H9 (cell line): ENCODE measurements at regions not wholly inside any gene's neighbourhood (a gene's known extent, or its start where the extent isn't known, plus 50 kb on each side); places are given as distances from the start of the nearest gene placed in this dataset.

Experiments used
- DNase-seq: peaks from one replicate; pipeline ENCODE4 v3.0.0-alpha.2; 2017
- H2AFZ ChIP-seq: one replicate; pipeline ENCODE4 v1.6.1; 2013; ENCODE audit warnings: mild to moderate bottlenecking, low read length, control low read depth, moderate library complexity
- H2AK5ac ChIP-seq: 2 replicates; pipeline ENCODE4 v1.6.1; 2013; ENCODE audit warnings: low read length, control low read depth, mixed read lengths; ENCODE audit not compliant: insufficient read length
- H2BK120ac ChIP-seq: one replicate; pipeline ENCODE4 v1.6.1; 2013; ENCODE audit warnings: low read depth, mild to moderate bottlenecking, low read length, control low read depth, inconsistent platforms; ENCODE audit not compliant: poor library complexity, severe bottlenecking
- H2BK12ac ChIP-seq: 2 replicates; pipeline ENCODE4 v1.6.1; 2013; ENCODE audit warnings: low read length, control low read depth, mixed read lengths, low read depth; ENCODE audit not compliant: insufficient read length
- H2BK15ac ChIP-seq: 2 replicates; pipeline ENCODE4 v1.6.1; 2013; ENCODE audit warnings: low read depth, low read length, control low read depth
- H2BK20ac ChIP-seq: one replicate; pipeline ENCODE4 v1.6.1; 2013; ENCODE audit warnings: low read depth, mild to moderate bottlenecking, low read length, control low read depth, inconsistent platforms; ENCODE audit not compliant: poor library complexity, severe bottlenecking
- H2BK5ac ChIP-seq: 2 replicates; pipeline ENCODE4 v1.6.1; 2013; ENCODE audit warnings: low read length, control low read depth, mixed read lengths; ENCODE audit not compliant: insufficient read length
- H3K14ac ChIP-seq: 2 replicates; pipeline ENCODE4 v1.6.1; 2013; ENCODE audit warnings: low read length, control low read depth; ENCODE audit not compliant: insufficient read depth
- H3K18ac ChIP-seq: 2 replicates; pipeline ENCODE4 v1.6.1; 2013; ENCODE audit warnings: low read depth, mild to moderate bottlenecking, mixed read lengths, low read length, control low read depth; ENCODE audit not compliant: insufficient read length
- H3K23ac ChIP-seq: 2 replicates; pipeline ENCODE4 v1.6.1; 2013; ENCODE audit warnings: low read length, control low read depth, mixed read lengths, low read depth; ENCODE audit not compliant: insufficient read length
- H3K23me2 ChIP-seq: 2 replicates; pipeline ENCODE4 v1.6.1; 2013; ENCODE audit warnings: low read depth, mild to moderate bottlenecking, mixed read lengths, low read length, control low read depth; ENCODE audit not compliant: insufficient read length, poor library complexity, severe bottlenecking
- H3K27ac ChIP-seq: 2 replicates; pipeline ENCODE4 v1.5.1; 2013; ENCODE audit warnings: low read length, control low read depth, mixed read lengths, low read depth; ENCODE audit not compliant: insufficient read length
- H3K27me3 ChIP-seq: 2 replicates; pipeline ENCODE4 v1.6.1; 2013; ENCODE audit warnings: low read length, control low read depth, inconsistent platforms; ENCODE audit not compliant: insufficient read depth
- H3K4ac ChIP-seq: 2 replicates; pipeline ENCODE4 v1.6.1; 2013; ENCODE audit warnings: low read depth, mild to moderate bottlenecking, control low read depth, inconsistent platforms, low read length, moderate library complexity
- H3K4me1 ChIP-seq: 2 replicates; pipeline ENCODE4 v1.6.1; 2013; ENCODE audit warnings: low read length, control low read depth, inconsistent platforms; ENCODE audit not compliant: insufficient read depth
- H3K4me2 ChIP-seq: 2 replicates; pipeline ENCODE4 v1.6.1; 2013; ENCODE audit warnings: low read length, control low read depth, mixed read lengths; ENCODE audit not compliant: insufficient read length, insufficient read depth
- H3K56ac ChIP-seq: 2 replicates; pipeline ENCODE4 v1.6.1; 2013; ENCODE audit warnings: low read depth, mild to moderate bottlenecking, mixed read lengths, low read length, control low read depth; ENCODE audit not compliant: insufficient read length
- H3K79me1 ChIP-seq: 2 replicates; pipeline ENCODE4 v1.6.1; 2013; ENCODE audit warnings: low read depth, mild to moderate bottlenecking, moderate library complexity, low read length, control low read depth, inconsistent platforms; ENCODE audit not compliant: insufficient read depth, poor library complexity, severe bottlenecking
- H3K79me2 ChIP-seq: 2 replicates; pipeline ENCODE4 v1.6.1; 2013; ENCODE audit warnings: low read length, control low read depth, inconsistent platforms; ENCODE audit not compliant: insufficient read depth
- H3K9ac ChIP-seq: 2 replicates; pipeline ENCODE4 v1.6.1; 2013; ENCODE audit warnings: low read length, control low read depth, mixed read lengths; ENCODE audit not compliant: insufficient read length; ENCODE audit errors: extremely low read depth
- H3K9me3 ChIP-seq: one replicate; pipeline ENCODE4 v1.6.1; 2013; ENCODE audit warnings: low read depth, low read length, inconsistent platforms; ENCODE audit not compliant: control insufficient read depth
- H3T11ph ChIP-seq: one replicate; pipeline ENCODE4 v1.6.1; 2013; ENCODE audit warnings: mild to moderate bottlenecking, low read length, control low read depth, inconsistent platforms
- H4K20me1 ChIP-seq: one replicate; pipeline ENCODE4 v1.6.1; 2013; ENCODE audit not compliant: control insufficient read depth, insufficient read length, insufficient read depth
- H4K5ac ChIP-seq: 2 replicates; pipeline ENCODE4 v1.6.1; 2013; ENCODE audit warnings: low read depth, mild to moderate bottlenecking, mixed read lengths, low read length, control low read depth; ENCODE audit not compliant: insufficient read length
- H4K8ac ChIP-seq: replicated peaks from 2 replicates; pipeline ENCODE4 v1.6.1; 2013; ENCODE audit warnings: low read length, control low read depth, mixed read lengths, low read depth; ENCODE audit not compliant: insufficient read length
- H4K91ac ChIP-seq: 2 replicates; pipeline ENCODE4 v1.6.1; 2013; ENCODE audit warnings: low read depth, mild to moderate bottlenecking, moderate library complexity, mixed read lengths, low read length, control low read depth; ENCODE audit not compliant: insufficient read length
- H3K27ac Mint-ChIP-seq, 3 experiments: 2 replicates in 2 of 3; 3 replicates in 1 of 3; pipeline ENCODE4 v1.8.0; 2020 to 2021; ENCODE audit warnings: mixed read lengths in 3 of 3, mild to moderate bottlenecking in 1 of 3, moderate library complexity in 1 of 3
- H3K27me3 Mint-ChIP-seq: 2 replicates; pipeline ENCODE4 v1.8.0; 2021; ENCODE audit warnings: low read depth, mild to moderate bottlenecking, moderate library complexity, mixed read lengths
- H3K36me3 Mint-ChIP-seq, 3 experiments: 2 replicates in 2 of 3; 3 replicates in 1 of 3; pipeline ENCODE4 v1.8.0; 2020 to 2021; ENCODE audit warnings: low read depth in 3 of 3, mixed read lengths in 3 of 3; ENCODE audit not compliant: insufficient read depth in 1 of 3
- H3K4me1 Mint-ChIP-seq, 2 experiments: 2 replicates each; pipeline ENCODE4 v1.8.0; 2020; ENCODE audit warnings: mixed read lengths in 2 of 2
- H3K4me3 Mint-ChIP-seq, 2 experiments: 2 replicates in 1 of 2; 3 replicates in 1 of 2; pipeline ENCODE4 v1.8.0; 2020 to 2021; ENCODE audit warnings: mild to moderate bottlenecking in 2 of 2, mixed read lengths in 2 of 2, moderate library complexity in 1 of 2
- H3K9me3 Mint-ChIP-seq, 2 experiments: 2 replicates in 1 of 2; 3 replicates in 1 of 2; pipeline ENCODE4 v1.8.0; 2020; ENCODE audit warnings: mild to moderate bottlenecking in 2 of 2, mixed read lengths in 2 of 2, moderate library complexity in 1 of 2
- CTCF ChIP-seq: fragments of 200-600 bp; sonication (generic); conservative IDR thresholded peaks from 3 replicates; pipeline ENCODE4 v1.8.0; 2021; ENCODE audit warnings: antibody characterized with exemption, mild to moderate bottlenecking
- WGBS: extraction: QIAGEN DNeasy Blood & Tissue Kit; methylation state at CpG from one replicate; pipeline ENCODE4 v1.1.7; 2013; ENCODE audit warnings: missing lambda C conversion rate, low lambda C conversion rate, mixed read lengths; ENCODE audit not compliant: insufficient read length; ENCODE audit errors: extremely low coverage; 5-methylcytosine and 5-hydroxymethylcytosine counted together

- H3K27ac Mint-ChIP-seq, result peak overlapping the region in 1 of 3 experiments; percentile 65; a peak in 1 of 7 replicates
Observed at GRCh38 chr10:45179691-45180090, 135.7 kb downstream of the OR13A1 start.

More at GRCh38 chr10:45179691-45180090, 135.7 kb downstream of the OR13A1 start:
- Histone ChIP-seq H3K4me2 (no peak overlapping the region), H2BK120ac (no peak overlapping the region), H2AFZ (no peak overlapping the region), H3K4ac (no peak overlapping the region), H3K79me1 (no peaks in the 10 kb centered on the region), H4K91ac (no peak overlapping the region), H3K4me1 (no peaks in the 10 kb centered on the region), H3K23me2 (no peaks in the 10 kb centered on the region), H3K79me2 (no peaks in the 10 kb centered on the region), H2BK12ac (no peak overlapping the region), H2BK15ac (no peak overlapping the region), H3T11ph (no peak overlapping the region), H3K23ac (no peak overlapping the region), H2BK20ac (no peak overlapping the region), H4K5ac (no peak overlapping the region), H4K8ac (no peak overlapping the region), H3K56ac (no peak overlapping the region), H3K9ac (no peak overlapping the region), H3K14ac (no peak overlapping the region), H2AK5ac (no peak overlapping the region), H3K9me3 (no peaks in the 10 kb centered on the region), H3K27ac (no peak overlapping the region), H2BK5ac (no peak overlapping the region), H3K18ac (no peak overlapping the region), H3K27me3 (no peaks in the 10 kb centered on the region), H4K20me1 (no peaks in the 10 kb centered on the region)
- no peaks in the 10 kb centered on the region for H3K27me3 Mint-ChIP-seq
- TF ChIP-seq CTCF, result no peak
- peaks cover 0 to 3% of the 10 kb centered on the region in 2 experiments; a peak in 1 of 4 replicates for H3K4me1 Mint-ChIP-seq
- no CpG with 5 or more reads among the region's 13 CpGs for WGBS
- no peaks in the 10 kb centered on the region; a peak in 1 of 7 replicates for H3K36me3 Mint-ChIP-seq
- H3K9me3 Mint-ChIP-seq, result no peaks in the 10 kb centered on the region
- no peak overlapping the region for H3K4me3 Mint-ChIP-seq
- DNase-seq, result peak; percentile 35
